ENCODE measurements at regions not wholly inside any gene's neighbourhood (a gene's known extent, or its start where the extent isn't known, plus 50 kb on each side); places are given as distances from the start of the nearest gene placed in this dataset.
"Not testable (repeated sequence)": the region's sequence is repeated elsewhere in the genome, so short reads cannot be mapped to it uniquely, and the experiment has no call there.

GRCh38 chr7:136324073-136324704 is 347.0 kb upstream of the MTPN start:
- DNase-seq (ENCODE audit: low spot score): no peak

- DNase-seq (ENCODE audit: low spot score): no peak
Measured at GRCh38 chr7:136312592-136312991, 335.4 kb upstream of the MTPN start.

- DNase-seq (ENCODE audit: low spot score): no peak
Measured at GRCh38 chr7:136309407-136309806, 332.2 kb upstream of the MTPN start.

- no peak for DNase-seq (ENCODE audit: low spot score)
Measured at GRCh38 chr7:136308230-136308629, 331.1 kb upstream of the MTPN start.

- no peak for DNase-seq (ENCODE audit: low spot score)
Measured at GRCh38 chr7:136303162-136303561, 326.0 kb upstream of the MTPN start.

GRCh38 chr7:136302049-136302448 is 324.9 kb upstream of the MTPN start:
- no peak for DNase-seq (ENCODE audit: low spot score)

- DNase-seq (ENCODE audit: low spot score): no peak
Measured at GRCh38 chr7:136294977-136295376, 317.8 kb upstream of the MTPN start.

- DNase-seq (ENCODE audit: low spot score): no peak
Measured at GRCh38 chr7:136293841-136294391, 316.8 kb upstream of the MTPN start.

- no peak for DNase-seq (ENCODE audit: low spot score)
Measured at GRCh38 chr7:136293272-136293671, 316.1 kb upstream of the MTPN start.

- DNase-seq (ENCODE audit: low spot score): no peak
Measured at GRCh38 chr7:136292365-136292764, 315.2 kb upstream of the MTPN start.

- no peak for DNase-seq (ENCODE audit: low spot score)
Measured at GRCh38 chr7:136290351-136290750, 313.2 kb upstream of the MTPN start.

- no peak for DNase-seq (ENCODE audit: low spot score)
Measured at GRCh38 chr7:136278057-136278456, 300.9 kb upstream of the MTPN start.

- DNase-seq (ENCODE audit: low spot score): no peak
Measured at GRCh38 chr7:136275794-136276193, 298.6 kb upstream of the MTPN start.

- no peak for DNase-seq (ENCODE audit: low spot score)
Measured at GRCh38 chr7:136274636-136275345, 297.6 kb upstream of the MTPN start.

- DNase-seq (ENCODE audit: low spot score): no peak
Measured at GRCh38 chr7:136272934-136273333, 295.8 kb upstream of the MTPN start.

- DNase-seq (ENCODE audit: low spot score): no peak
Measured at GRCh38 chr7:136267822-136268221, 290.7 kb upstream of the MTPN start.

GRCh38 chr7:136266457-136266856 is 289.3 kb upstream of the MTPN start:
- DNase-seq (ENCODE audit: low spot score): no peak

GRCh38 chr7:136264304-136264703 is 287.1 kb upstream of the MTPN start:
- DNase-seq (ENCODE audit: low spot score): not testable (repeated sequence)

- not testable (repeated sequence) for DNase-seq (ENCODE audit: low spot score)
Measured at GRCh38 chr7:136263112-136263860, 286.1 kb upstream of the MTPN start.

GRCh38 chr7:136260591-136260990 is 283.4 kb upstream of the MTPN start:
- not testable (repeated sequence) for DNase-seq (ENCODE audit: low spot score)

- DNase-seq (ENCODE audit: low spot score): no peak
Measured at GRCh38 chr7:136259074-136259473, 281.9 kb upstream of the MTPN start.

GRCh38 chr7:136256491-136256890 is 279.3 kb upstream of the MTPN start:
- DNase-seq (ENCODE audit: low spot score): no peak

- no peak for DNase-seq (ENCODE audit: low spot score)
Measured at GRCh38 chr7:136254148-136254547, 277.0 kb upstream of the MTPN start.
